ENCODE measurements at regions not wholly inside any gene's neighbourhood (a gene's known extent, or its start where the extent isn't known, plus 50 kb on each side); places are given as distances from the start of the nearest gene placed in this dataset.

DNA sequence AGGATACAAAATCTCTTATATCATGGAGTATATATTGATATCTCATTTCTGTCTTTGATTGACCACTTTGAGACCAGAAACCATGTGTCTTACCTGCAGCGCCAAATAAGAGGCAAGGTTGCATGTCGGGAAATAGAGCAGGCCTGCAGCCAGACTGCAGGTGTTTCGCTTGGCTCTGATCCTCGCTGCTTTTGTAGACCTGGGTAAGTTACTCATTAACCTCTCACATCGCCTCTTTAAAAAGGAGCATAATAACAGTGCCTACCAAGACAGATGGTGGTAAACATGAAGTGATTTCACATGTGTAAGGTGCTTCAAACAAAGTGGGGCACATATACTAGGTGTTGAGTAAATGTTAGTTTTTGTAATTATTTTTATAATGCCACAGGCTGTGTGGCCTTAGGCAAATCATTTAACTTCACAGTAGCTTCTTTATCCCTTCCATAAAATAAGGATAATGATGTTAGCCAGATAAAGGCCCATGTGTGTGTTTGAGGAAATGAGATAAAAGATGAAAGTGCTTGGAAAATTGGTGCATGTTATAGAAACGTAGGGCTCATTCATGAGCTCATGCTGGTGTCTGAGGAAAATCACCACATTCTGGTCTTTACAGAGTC lies 248.8 kb upstream of the MAP3K7 start (continued):
- TF ChIP-seq, protein P1, sequence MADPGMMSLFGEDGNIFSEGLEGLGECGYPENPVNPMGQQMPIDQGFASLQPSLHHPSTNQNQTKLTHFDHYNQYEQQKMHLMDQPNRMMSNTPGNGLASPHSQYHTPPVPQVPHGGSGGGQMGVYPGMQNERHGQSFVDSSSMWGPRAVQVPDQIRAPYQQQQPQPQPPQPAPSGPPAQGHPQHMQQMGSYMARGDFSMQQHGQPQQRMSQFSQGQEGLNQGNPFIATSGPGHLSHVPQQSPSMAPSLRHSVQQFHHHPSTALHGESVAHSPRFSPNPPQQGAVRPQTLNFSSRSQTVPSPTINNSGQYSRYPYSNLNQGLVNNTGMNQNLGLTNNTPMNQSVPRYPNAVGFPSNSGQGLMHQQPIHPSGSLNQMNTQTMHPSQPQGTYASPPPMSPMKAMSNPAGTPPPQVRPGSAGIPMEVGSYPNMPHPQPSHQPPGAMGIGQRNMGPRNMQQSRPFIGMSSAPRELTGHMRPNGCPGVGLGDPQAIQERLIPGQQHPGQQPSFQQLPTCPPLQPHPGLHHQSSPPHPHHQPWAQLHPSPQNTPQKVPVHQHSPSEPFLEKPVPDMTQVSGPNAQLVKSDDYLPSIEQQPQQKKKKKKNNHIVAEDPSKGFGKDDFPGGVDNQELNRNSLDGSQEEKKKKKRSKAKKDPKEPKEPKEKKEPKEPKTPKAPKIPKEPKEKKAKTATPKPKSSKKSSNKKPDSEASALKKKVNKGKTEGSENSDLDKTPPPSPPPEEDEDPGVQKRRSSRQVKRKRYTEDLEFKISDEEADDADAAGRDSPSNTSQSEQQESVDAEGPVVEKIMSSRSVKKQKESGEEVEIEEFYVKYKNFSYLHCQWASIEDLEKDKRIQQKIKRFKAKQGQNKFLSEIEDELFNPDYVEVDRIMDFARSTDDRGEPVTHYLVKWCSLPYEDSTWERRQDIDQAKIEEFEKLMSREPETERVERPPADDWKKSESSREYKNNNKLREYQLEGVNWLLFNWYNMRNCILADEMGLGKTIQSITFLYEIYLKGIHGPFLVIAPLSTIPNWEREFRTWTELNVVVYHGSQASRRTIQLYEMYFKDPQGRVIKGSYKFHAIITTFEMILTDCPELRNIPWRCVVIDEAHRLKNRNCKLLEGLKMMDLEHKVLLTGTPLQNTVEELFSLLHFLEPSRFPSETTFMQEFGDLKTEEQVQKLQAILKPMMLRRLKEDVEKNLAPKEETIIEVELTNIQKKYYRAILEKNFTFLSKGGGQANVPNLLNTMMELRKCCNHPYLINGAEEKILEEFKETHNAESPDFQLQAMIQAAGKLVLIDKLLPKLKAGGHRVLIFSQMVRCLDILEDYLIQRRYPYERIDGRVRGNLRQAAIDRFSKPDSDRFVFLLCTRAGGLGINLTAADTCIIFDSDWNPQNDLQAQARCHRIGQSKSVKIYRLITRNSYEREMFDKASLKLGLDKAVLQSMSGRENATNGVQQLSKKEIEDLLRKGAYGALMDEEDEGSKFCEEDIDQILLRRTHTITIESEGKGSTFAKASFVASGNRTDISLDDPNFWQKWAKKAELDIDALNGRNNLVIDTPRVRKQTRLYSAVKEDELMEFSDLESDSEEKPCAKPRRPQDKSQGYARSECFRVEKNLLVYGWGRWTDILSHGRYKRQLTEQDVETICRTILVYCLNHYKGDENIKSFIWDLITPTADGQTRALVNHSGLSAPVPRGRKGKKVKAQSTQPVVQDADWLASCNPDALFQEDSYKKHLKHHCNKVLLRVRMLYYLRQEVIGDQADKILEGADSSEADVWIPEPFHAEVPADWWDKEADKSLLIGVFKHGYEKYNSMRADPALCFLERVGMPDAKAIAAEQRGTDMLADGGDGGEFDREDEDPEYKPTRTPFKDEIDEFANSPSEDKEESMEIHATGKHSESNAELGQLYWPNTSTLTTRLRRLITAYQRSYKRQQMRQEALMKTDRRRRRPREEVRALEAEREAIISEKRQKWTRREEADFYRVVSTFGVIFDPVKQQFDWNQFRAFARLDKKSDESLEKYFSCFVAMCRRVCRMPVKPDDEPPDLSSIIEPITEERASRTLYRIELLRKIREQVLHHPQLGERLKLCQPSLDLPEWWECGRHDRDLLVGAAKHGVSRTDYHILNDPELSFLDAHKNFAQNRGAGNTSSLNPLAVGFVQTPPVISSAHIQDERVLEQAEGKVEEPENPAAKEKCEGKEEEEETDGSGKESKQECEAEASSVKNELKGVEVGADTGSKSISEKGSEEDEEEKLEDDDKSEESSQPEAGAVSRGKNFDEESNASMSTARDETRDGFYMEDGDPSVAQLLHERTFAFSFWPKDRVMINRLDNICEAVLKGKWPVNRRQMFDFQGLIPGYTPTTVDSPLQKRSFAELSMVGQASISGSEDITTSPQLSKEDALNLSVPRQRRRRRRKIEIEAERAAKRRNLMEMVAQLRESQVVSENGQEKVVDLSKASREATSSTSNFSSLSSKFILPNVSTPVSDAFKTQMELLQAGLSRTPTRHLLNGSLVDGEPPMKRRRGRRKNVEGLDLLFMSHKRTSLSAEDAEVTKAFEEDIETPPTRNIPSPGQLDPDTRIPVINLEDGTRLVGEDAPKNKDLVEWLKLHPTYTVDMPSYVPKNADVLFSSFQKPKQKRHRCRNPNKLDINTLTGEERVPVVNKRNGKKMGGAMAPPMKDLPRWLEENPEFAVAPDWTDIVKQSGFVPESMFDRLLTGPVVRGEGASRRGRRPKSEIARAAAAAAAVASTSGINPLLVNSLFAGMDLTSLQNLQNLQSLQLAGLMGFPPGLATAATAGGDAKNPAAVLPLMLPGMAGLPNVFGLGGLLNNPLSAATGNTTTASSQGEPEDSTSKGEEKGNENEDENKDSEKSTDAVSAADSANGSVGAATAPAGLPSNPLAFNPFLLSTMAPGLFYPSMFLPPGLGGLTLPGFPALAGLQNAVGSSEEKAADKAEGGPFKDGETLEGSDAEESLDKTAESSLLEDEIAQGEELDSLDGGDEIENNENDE (IDR thresholded peaks at IDR 0.05; ENCODE audit: insufficient replicate concordance, low read length): no peak
- TF ChIP-seq RFX5 (IDR thresholded peaks at IDR 0.05; ENCODE audit: borderline replicate concordance, low read depth, low read length) (no peak), POLR2A (IDR thresholded peaks at IDR 0.05; ENCODE audit: control extremely low read depth in 1 of 2, low read depth in 2 of 2, low read length in 2 of 2) (no peak), CEBPB (IDR thresholded peaks at IDR 0.05; ENCODE audit: low read depth, low read length) (no peak), RNF2 (IDR thresholded peaks at IDR 0.05; ENCODE audit: borderline replicate concordance, low read depth, low read length, missing control alignments, poor library complexity, severe bottlenecking) (no peak), SP2 (IDR thresholded peaks at IDR 0.05; ENCODE audit: low read length) (no peak), GTF2F1 (IDR thresholded peaks at IDR 0.05; ENCODE audit: borderline replicate concordance, low read depth, low read length) (no peak), TAF1 (IDR thresholded peaks at IDR 0.05; ENCODE audit: low read depth, low read length) (no peak)
- TF ChIP-seq, protein P2, sequence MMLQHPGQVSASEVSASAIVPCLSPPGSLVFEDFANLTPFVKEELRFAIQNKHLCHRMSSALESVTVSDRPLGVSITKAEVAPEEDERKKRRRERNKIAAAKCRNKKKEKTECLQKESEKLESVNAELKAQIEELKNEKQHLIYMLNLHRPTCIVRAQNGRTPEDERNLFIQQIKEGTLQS (IDR thresholded peaks at IDR 0.05; ENCODE audit: insufficient read depth, low read depth, low read length): no peak
- TF ChIP-seq, protein P3, sequence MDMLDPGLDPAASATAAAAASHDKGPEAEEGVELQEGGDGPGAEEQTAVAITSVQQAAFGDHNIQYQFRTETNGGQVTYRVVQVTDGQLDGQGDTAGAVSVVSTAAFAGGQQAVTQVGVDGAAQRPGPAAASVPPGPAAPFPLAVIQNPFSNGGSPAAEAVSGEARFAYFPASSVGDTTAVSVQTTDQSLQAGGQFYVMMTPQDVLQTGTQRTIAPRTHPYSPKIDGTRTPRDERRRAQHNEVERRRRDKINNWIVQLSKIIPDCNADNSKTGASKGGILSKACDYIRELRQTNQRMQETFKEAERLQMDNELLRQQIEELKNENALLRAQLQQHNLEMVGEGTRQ (IDR thresholded peaks at IDR 0.05; ENCODE audit: low read length): no peak

Measured in H1 (cell line).